HepG2 (cell line): ENCODE measurements at regions not wholly inside any gene's neighbourhood (a gene's known extent, or its start where the extent isn't known, plus 50 kb on each side); places are given as distances from the start of the nearest gene placed in this dataset.
A peak's percentile ranks its signal among the peaks of the same experiment; 100 is the strongest.

ENCODE experiments used
- ATAC-seq: fragments of 200-7000 bp; cut with Tn5 transposase; 3 replicates; pipeline ENCODE4 v1.9.1; 2020; ENCODE audit warnings: mild to moderate bottlenecking, moderate library complexity
- BruUV-seq: library from RNA; stranded (reverse); fragments of 400-500 nt; replicated peaks from 2 replicates; lab custom pipeline; 2021; lab: Mats Ljungman, UMichigan
- CTCF ChIA-PET: fragments of 300-600 bp; formaldehyde crosslinking; extraction: SDS; loops from one replicate; lab custom pipeline; 2021; ENCODE audit warnings: low total read pairs, inconsistent platforms, low intra/inter-chr PET ratio; lab: Yijun Ruan, JAX
- POLR2A ChIA-PET: fragments of 350-600 bp; sonication (Branson Sonifier 250); formaldehyde crosslinking; loops from one replicate; lab custom pipeline; 2020; ENCODE audit warnings: antibody characterized with exemption, inconsistent platforms; lab: Yijun Ruan, JAX
- DNase-seq: peaks from one replicate; pipeline ENCODE4 v3.0.0-alpha.2; 2015; ENCODE audit warnings: low spot score
- FAIRE-seq: peaks from 3 replicates; lab custom pipeline; 2011; peaks lifted over from hg19 to GRCh38; lab: Jason Lieb, UNC
- H2AFZ ChIP-seq: one replicate; pipeline ENCODE4 v1.6.1; 2011; ENCODE audit warnings: low read length, inconsistent platforms
- H3K27ac ChIP-seq: fragments of 300-600 bp; 3 replicates; pipeline ENCODE4 v1.8.0; 2011; ENCODE audit warnings: mixed run types, mild to moderate bottlenecking, mixed read lengths, low read length, inconsistent platforms; ENCODE audit not compliant: insufficient read depth; ENCODE audit errors: extremely low read length
- H3K27me3 ChIP-seq, 2 experiments: fragments of 200-600 bp in 1 of 2; 2 replicates in 1 of 2; 3 replicates in 1 of 2; pipeline versions ENCODE4 v1.6.0 to v1.8.0; 2011; ENCODE audit warnings: low read length in 2 of 2, mild to moderate bottlenecking in 2 of 2, moderate library complexity in 2 of 2, inconsistent platforms in 1 of 2; ENCODE audit not compliant: insufficient read depth in 2 of 2, control insufficient read depth in 1 of 2
- H3K36me3 ChIP-seq, 2 experiments: fragments of 200-600 bp in 1 of 2; replicated peaks in 1 of 2; 2 replicates in 1 of 2; 3 replicates in 1 of 2; pipeline versions ENCODE4 v1.5.1 to v1.8.0; 2011; ENCODE audit warnings: low read length in 2 of 2, inconsistent platforms in 1 of 2; ENCODE audit not compliant: insufficient read depth in 2 of 2, control insufficient read depth in 1 of 2
- H3K4me1 ChIP-seq: 2 replicates; pipeline ENCODE4 v1.5.1; 2012; ENCODE audit warnings: low read length, inconsistent platforms; ENCODE audit not compliant: insufficient read depth
- H3K4me2 ChIP-seq: 2 replicates; pipeline ENCODE4 v1.6.0; 2011; ENCODE audit warnings: low read depth, low read length, inconsistent platforms
- H3K4me3 ChIP-seq, 3 experiments: fragments of 200-600 bp in 1 of 3; sonication (generic), shearing (Covaris generic) in 1 of 3; replicated peaks in 1 of 3; 2 replicates each; pipeline ENCODE4 v1.5.1; 2011 to 2016; ENCODE audit warnings: low read length in 3 of 3, inconsistent platforms in 2 of 3, low read depth in 2 of 3, mild to moderate bottlenecking in 2 of 3, control low read depth in 1 of 3, mixed read lengths in 1 of 3; ENCODE audit not compliant: insufficient read depth in 1 of 3
- H3K79me2 ChIP-seq: one replicate; pipeline ENCODE4 v1.6.1; 2011; ENCODE audit warnings: low read length, inconsistent platforms; ENCODE audit not compliant: insufficient read depth
- H3K9ac ChIP-seq: 2 replicates; pipeline ENCODE4 v1.6.0; 2011; ENCODE audit warnings: mild to moderate bottlenecking, low read depth, low read length, inconsistent platforms; ENCODE audit not compliant: insufficient read depth
- H3K9me3 ChIP-seq: 2 replicates; pipeline ENCODE4 v1.5.1; 2012; ENCODE audit warnings: mild to moderate bottlenecking, low read length
- H4K20me1 ChIP-seq: 2 replicates; pipeline ENCODE4 v1.6.0; 2011; ENCODE audit warnings: inconsistent platforms, mild to moderate bottlenecking, low read length, moderate library complexity; ENCODE audit not compliant: insufficient read depth
- CBX1 ChIP-seq: IDR thresholded peaks from one replicate; pipeline ENCODE4 v1.6.1; 2016; ENCODE audit warnings: antibody characterized with exemption, low read depth
- CREB1 ChIP-seq, 2 experiments: fragments of 450-650 bp in 1 of 2; IDR thresholded peaks; 2 replicates each; pipeline ENCODE4 v1.6.1; 2016 to 2017; ENCODE audit warnings: control low read depth in 1 of 2, mild to moderate bottlenecking in 1 of 2, missing compliant biosample characterization in 1 of 2, missing genetic modification characterization in 1 of 2
- FOXA1 ChIP-seq, 2 experiments: fragments of 450-650 bp in 1 of 2; sonication (generic) in 1 of 2; formaldehyde crosslinking in 1 of 2; IDR thresholded peaks; 2 replicates each; pipeline versions ENCODE4 v1.4.0 to v1.6.1; 2016 to 2020; ENCODE audit warnings: missing genetic modification reagents in 1 of 2
- HMG20A ChIP-seq: IDR thresholded peaks from 2 replicates; pipeline ENCODE4 v1.6.1; 2016; ENCODE audit warnings: borderline replicate concordance
- HNF4A ChIP-seq: sonication (generic); formaldehyde crosslinking; IDR thresholded peaks from 2 replicates; pipeline ENCODE4 v1.4.0; 2020; ENCODE audit warnings: missing genetic modification reagents
- HNF4G ChIP-seq, 2 experiments: sonication (generic) in 1 of 2; formaldehyde crosslinking in 1 of 2; IDR thresholded peaks; 2 replicates each; pipeline versions ENCODE4 v1.4.0 to v1.6.1; 2011 to 2020; ENCODE audit warnings: borderline replicate concordance in 2 of 2, low read depth in 2 of 2, mild to moderate bottlenecking in 2 of 2, low read length in 1 of 2, missing genetic modification reagents in 1 of 2, moderate library complexity in 1 of 2
- MNT ChIP-seq: fragments of 450-650 bp; IDR thresholded peaks from 2 replicates; pipeline ENCODE4 v1.6.1; 2016
- NR2F1 ChIP-seq, 2 experiments: fragments of 450-650 bp in 1 of 2; formaldehyde crosslinking in 1 of 2; IDR thresholded peaks; 2 replicates each; pipeline versions ENCODE4 v1.5.0 to v1.6.1; 2016 to 2020; ENCODE audit warnings: mild to moderate bottlenecking in 1 of 2, missing compliant biosample characterization in 1 of 2, missing genetic modification reagents in 1 of 2, moderate library complexity in 1 of 2
- PAXIP1 ChIP-seq: sonication (generic); formaldehyde crosslinking; conservative IDR thresholded peaks from 2 replicates; pipeline ENCODE4 v1.4.0; 2020; ENCODE audit warnings: mild to moderate bottlenecking, missing genetic modification reagents, moderate library complexity
- SIX1 ChIP-seq: sonication (generic); formaldehyde crosslinking; IDR thresholded peaks from 2 replicates; pipeline ENCODE4 v1.4.0; 2020; ENCODE audit warnings: missing genetic modification reagents, borderline replicate concordance
- SOX6 ChIP-seq, 2 experiments: fragments of 450-650 bp in 1 of 2; sonication (generic) in 1 of 2; formaldehyde crosslinking in 1 of 2; IDR thresholded peaks; 2 replicates each; pipeline versions ENCODE4 v1.4.0 to v1.6.1; 2017 to 2020; ENCODE audit warnings: antibody characterized with exemption in 1 of 2, mild to moderate bottlenecking in 1 of 2, missing genetic modification reagents in 1 of 2
- ZMYM4 ChIP-seq: sonication (generic); formaldehyde crosslinking; IDR thresholded peaks from 2 replicates; pipeline ENCODE4 v1.8.1; 2023; ENCODE audit warnings: mild to moderate bottlenecking, missing genetic modification reagents
- ZNF292 ChIP-seq: sonication (generic); formaldehyde crosslinking; IDR thresholded peaks from 2 replicates; pipeline ENCODE4 v1.8.1; 2022; ENCODE audit warnings: mild to moderate bottlenecking, low read depth, missing genetic modification reagents, borderline replicate concordance
- ZNF597 ChIP-seq: sonication (generic); formaldehyde crosslinking; IDR thresholded peaks from 2 replicates; pipeline ENCODE4 v1.5.0; 2020; ENCODE audit warnings: missing genetic modification reagents
- ZNF644 ChIP-seq: IDR thresholded peaks from 2 replicates; pipeline ENCODE4 v1.6.1; 2016; ENCODE audit warnings: low read depth
- WGBS: methylation state at CpG from one replicate; pipeline ENCODE4 v1.1.6; 2017; ENCODE audit warnings: low lambda C conversion rate; 5-methylcytosine and 5-hydroxymethylcytosine counted together
- in situ Hi-C: cut with HindIII; loops from 2 replicates; pipeline ENCODE4 v1.10.0; 2017; ENCODE audit warnings: low pct_unique_long_range_greater_than_20kb; ENCODE audit not compliant: extremely low pct_ligation_motif_present
- intact Hi-C: fragments of 100-400 bp; cut with micrococcal nuclease; formaldehyde crosslinking; loops from one replicate; pipeline ENCODE4 v1.10.0; 2022; ENCODE audit not compliant: unreplicated experiment
- TF ChIP-seq, protein P1 (sequence below): sonication (generic); formaldehyde crosslinking; IDR thresholded peaks from 2 replicates; pipeline ENCODE4 v1.4.0; 2020; ENCODE audit warnings: mild to moderate bottlenecking, missing genetic modification reagents

GRCh38 chr4:26238426-26238777 lies 82.4 kb upstream of the RBPJ start:
- ChIA-PET CTCF (no interaction called here), POLR2A (no interaction called here)
- no peaks in the 10 kb centered on the region for H3K36me3 ChIP-seq
- peak overlapping the region; percentile 19 to 63 (median 35); a peak in 4 of 6 replicates for H3K4me3 ChIP-seq
- no peak overlapping the region for H3K27ac ChIP-seq
- H3K9ac ChIP-seq: 0 out of 2 replicates have a peak overlapping the region, but pooled peaks have one; percentile 18
- H3K79me2 ChIP-seq: no peaks in the 10 kb centered on the region
- ATAC-seq (peak; percentile 91), DNase-seq (peak; percentile 55), FAIRE-seq (peak; percentile 40)
- H3K4me1 ChIP-seq: peaks cover 28% of the 10 kb centered on the region
- 0% methylated on average over 4 of the region's 4 CpGs for whole genome bisulfite sequencing
- no peak overlapping the region for H2AFZ ChIP-seq
- intact Hi-C loops: no loop called here
- H3K27me3 ChIP-seq: no peaks in the 10 kb centered on the region; a peak in 2 of 5 replicates
- BruUV-seq: no TSS peak
- H3K9me3 ChIP-seq: no peaks in the 10 kb centered on the region
- H4K20me1 ChIP-seq: no peaks in the 10 kb centered on the region
- in situ Hi-C loops: no loop called here
- TF ChIP-seq PAXIP1 (CRISPR knock-in tag): peak; percentile 31; the same call in 1 of the 2 replicates
- peak; percentile 34; the same call in 1 of the 2 replicates for TF ChIP-seq HNF4G (IDR thresholded peaks at IDR 0.05; ENCODE audit: borderline replicate concordance, low read depth, low read length)
- no peak for TF ChIP-seq HNF4G (CRISPR knock-in tag; IDR thresholded peaks at IDR 0.05; ENCODE audit: borderline replicate concordance, low read depth)
- TF ChIP-seq ZMYM4 (CRISPR knock-in tag): 0 out of 2 replicates have a peak, but pooled peaks have one; percentile 12
- no peak for TF ChIP-seq MNT
- TF ChIP-seq ZNF644 (CRISPR knock-in tag): 0 out of 2 replicates have a peak, but pooled peaks have one; percentile 7
- TF ChIP-seq HNF4A (CRISPR knock-in tag): peak; percentile 37; the same call in 1 of the 2 replicates
- peak in 1 of 2 experiments; percentile 38; a peak in 2 of 4 replicates for TF ChIP-seq NR2F1 (CRISPR knock-in tag; IDR thresholded peaks at IDR 0.05)
- TF ChIP-seq, protein P1, sequence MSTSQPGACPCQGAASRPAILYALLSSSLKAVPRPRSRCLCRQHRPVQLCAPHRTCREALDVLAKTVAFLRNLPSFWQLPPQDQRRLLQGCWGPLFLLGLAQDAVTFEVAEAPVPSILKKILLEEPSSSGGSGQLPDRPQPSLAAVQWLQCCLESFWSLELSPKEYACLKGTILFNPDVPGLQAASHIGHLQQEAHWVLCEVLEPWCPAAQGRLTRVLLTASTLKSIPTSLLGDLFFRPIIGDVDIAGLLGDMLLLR (CRISPR knock-in tag): no peak
- no peak for TF ChIP-seq ZNF597 (CRISPR knock-in tag)
- TF ChIP-seq CREB1 (IDR thresholded peaks at IDR 0.05): no peak
- TF ChIP-seq CREB1 (CRISPR knock-in tag; IDR thresholded peaks at IDR 0.05): peak; percentile 22; the same call in 1 of the 2 replicates
- no peak for TF ChIP-seq SOX6 (IDR thresholded peaks at IDR 0.05)
- TF ChIP-seq SOX6 (CRISPR knock-in tag; IDR thresholded peaks at IDR 0.05): 0 out of 2 replicates have a peak, but pooled peaks have one; percentile 27
- 0 out of 2 replicates have a peak, but pooled peaks have one; percentile 48 for TF ChIP-seq ZNF292 (CRISPR knock-in tag)
- TF ChIP-seq SIX1 (CRISPR knock-in tag): peak; percentile 64; the same call in 1 of the 2 replicates
- peak; percentile 39; the same call in 1 of the 2 replicates for TF ChIP-seq HMG20A (CRISPR knock-in tag)
- no peak for TF ChIP-seq FOXA1 (IDR thresholded peaks at IDR 0.05)
- 0 out of 2 replicates have a peak, but pooled peaks have one; percentile 19 for TF ChIP-seq FOXA1 (CRISPR knock-in tag; IDR thresholded peaks at IDR 0.05)
- TF ChIP-seq CBX1: no peak
- peak overlapping the region; percentile 84 for H3K4me2 ChIP-seq
